Stomach (tissue), 8 donors: ENCODE measurements at regions not wholly inside any gene's neighbourhood (a gene's known extent, or its start where the extent isn't known, plus 50 kb on each side); places are given as distances from the start of the nearest gene placed in this dataset.

Source experiments
- DNase-seq, 2 donors: peaks; one replicate each; pipeline versions ENCODE4 v3.0.0 to v3.0.0-alpha.2; 2013 to 2019
- H3K27ac ChIP-seq, 5 donors: fragments of 200-600 bp in 4 of 5; sonication (generic) in 4 of 5; one replicate each; pipeline ENCODE4 v1.5.1; 2013 to 2019; ENCODE audit warnings: mild to moderate bottlenecking in 1 of 5, moderate library complexity in 1 of 5
- H3K27me3 ChIP-seq, 3 donors: fragments of 200-600 bp; sonication (generic); one replicate each; pipeline ENCODE4 v1.5.1; 2017 to 2019; ENCODE audit warnings: mixed run types in 1 of 3
- H3K36me3 ChIP-seq, 4 donors: fragments of 200-600 bp; sonication (generic); 1 replicate in 3 of 4; 2 replicates in 1 of 4; pipeline ENCODE4 v1.5.1; 2016 to 2019
- H3K4me1 ChIP-seq, 4 donors: fragments of 200-600 bp; sonication (generic); one replicate each; pipeline ENCODE4 v1.5.1; 2016 to 2019
- H3K4me3 ChIP-seq, 4 donors: fragments of 200-600 bp; sonication (generic) in 3 of 4; one replicate each; pipeline ENCODE4 v1.5.1; 2016 to 2019; ENCODE audit warnings: mild to moderate bottlenecking in 1 of 4
- H3K9me3 ChIP-seq, 4 donors: fragments of 200-600 bp; sonication (generic); one replicate each; pipeline ENCODE4 v1.5.1; 2016 to 2019
- CTCF ChIP-seq, 7 experiments: fragments of 450-650 bp in 4 of 7; fragments of 200-600 bp in 3 of 7; sonication (generic) in 3 of 7; IDR thresholded peaks; one replicate each; pipeline ENCODE4 v1.5.1; 2016 to 2019; ENCODE audit warnings: antibody characterized with exemption in 7 of 7, control low read depth in 2 of 7, mild to moderate bottlenecking in 1 of 7
- EP300 ChIP-seq: sonication (generic); formaldehyde crosslinking; IDR thresholded peaks from one replicate; pipeline ENCODE4 v1.6.1; 2017; ENCODE audit warnings: antibody characterized with exemption
- POLR2A ChIP-seq, 4 donors: fragments of 450-650 bp; IDR thresholded peaks; one replicate each; pipeline ENCODE4 v1.6.1; 2016; ENCODE audit warnings: antibody characterized with exemption in 4 of 4, control low read depth in 2 of 4, mild to moderate bottlenecking in 1 of 4, moderate library complexity in 1 of 4
- POLR2AphosphoS5 ChIP-seq, 3 donors: sonication (generic); formaldehyde crosslinking; IDR thresholded peaks; one replicate each; pipeline ENCODE4 v1.6.1; 2016; ENCODE audit warnings: antibody characterized with exemption in 3 of 3
- WGBS, 5 donors: extraction: QIAGEN DNeasy Blood & Tissue Kit in 3 of 5; methylation state at CpG; one replicate each; pipeline versions ENCODE4 v1.1.5 to v1.1.7; 2013 to 2018; 5-methylcytosine and 5-hydroxymethylcytosine counted together
- intact Hi-C: fragments of 100-400 bp; cut with DNase I; formaldehyde crosslinking; loops from one replicate; pipeline ENCODE4 v1.15.1; 2023; ENCODE audit warnings: low total_unique reads
- donor health status: healthy with polysubstance abuse.
- donor health status: Bipolar disorder and iron deficiency.
- donor health status: healthy.

- no peaks in the 10 kb centered on the region for H3K4me1 ChIP-seq
- no peak overlapping the region for H3K27ac ChIP-seq
- H3K36me3 ChIP-seq = no peaks in the 10 kb centered on the region
- no peak for DNase-seq
- no peak overlapping the region for H3K4me3 ChIP-seq
- peaks cover 0 to 20% (median 0%) of the 10 kb centered on the region in 3 donors for H3K27me3 ChIP-seq
- no peaks in the 10 kb centered on the region for H3K9me3 ChIP-seq
- WGBS, 5 donors = 52 to 64% (median 54%) methylated on average over 4 of the region's 4 CpGs
- intact Hi-C loops = no loop called here
- TF ChIP-seq POLR2AphosphoS5 (IDR thresholded peaks at IDR 0.05) (no peak), CTCF (IDR thresholded peaks at IDR 0.05) (no peak), POLR2A (IDR thresholded peaks at IDR 0.05) (no peak), EP300 (no peak)
Measured at GRCh38 chr15:69887009-69887408, 210.7 kb downstream of the TLE3 start.

DNA sequence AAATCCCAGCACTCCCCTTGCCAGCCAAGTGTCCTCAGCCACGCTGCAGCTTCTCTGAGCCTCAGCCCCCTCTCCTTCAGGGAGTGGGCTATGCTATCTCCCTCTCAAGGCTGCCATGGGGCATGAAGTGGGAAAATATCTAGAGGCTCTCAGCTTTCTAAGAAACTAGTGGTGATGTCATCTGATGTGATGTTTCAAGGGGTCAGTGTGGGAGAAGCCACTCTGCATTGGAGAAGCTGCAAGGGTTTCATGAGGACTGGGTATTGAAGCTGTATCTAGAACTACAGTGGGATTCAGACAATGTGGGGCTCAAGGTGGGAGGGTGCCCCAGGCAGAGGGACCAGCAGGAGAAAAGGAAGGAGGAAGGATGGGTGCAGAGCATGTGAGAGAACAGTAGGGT is 210.2 kb downstream of the TLE3 start:
- no peak for DNase-seq
- no peaks in the 10 kb centered on the region for H3K4me1 ChIP-seq
- no peak overlapping the region for H3K27ac ChIP-seq
- intact Hi-C loops = no loop called here
- H3K4me3 ChIP-seq = no peak overlapping the region
- 85 to 100% (median 92%) methylated on average over 1 of the region's 1 CpG for WGBS, 5 donors
- no peaks in the 10 kb centered on the region for H3K36me3 ChIP-seq
- TF ChIP-seq POLR2A (IDR thresholded peaks at IDR 0.05) (no peak), CTCF (IDR thresholded peaks at IDR 0.05) (no peak), POLR2AphosphoS5 (IDR thresholded peaks at IDR 0.05) (no peak), EP300 (no peak)
- peaks cover 0 to 20% (median 0%) of the 10 kb centered on the region in 3 donors for H3K27me3 ChIP-seq
- no peaks in the 10 kb centered on the region for H3K9me3 ChIP-seq

- H3K4me3 ChIP-seq = no peak overlapping the region
- no peak overlapping the region for H3K27ac ChIP-seq
- no peaks in the 10 kb centered on the region for H3K4me1 ChIP-seq
- no peak for TF ChIP-seq POLR2A (IDR thresholded peaks at IDR 0.05)
- TF ChIP-seq POLR2AphosphoS5 (IDR thresholded peaks at IDR 0.05) = no peak
- no peak for TF ChIP-seq CTCF (IDR thresholded peaks at IDR 0.05)
- TF ChIP-seq EP300 = no peak
- peaks cover 0 to 20% (median 0%) of the 10 kb centered on the region in 3 donors for H3K27me3 ChIP-seq
- intact Hi-C loops = no loop called here
- H3K36me3 ChIP-seq = no peaks in the 10 kb centered on the region
- no peaks in the 10 kb centered on the region for H3K9me3 ChIP-seq
- no peak for DNase-seq
- 42 to 85% (median 65%) methylated on average over 2 of the region's 2 CpGs for WGBS, 5 donors
Measured at GRCh38 chr15:69888406-69888805, 209.3 kb downstream of the TLE3 start.

DNA sequence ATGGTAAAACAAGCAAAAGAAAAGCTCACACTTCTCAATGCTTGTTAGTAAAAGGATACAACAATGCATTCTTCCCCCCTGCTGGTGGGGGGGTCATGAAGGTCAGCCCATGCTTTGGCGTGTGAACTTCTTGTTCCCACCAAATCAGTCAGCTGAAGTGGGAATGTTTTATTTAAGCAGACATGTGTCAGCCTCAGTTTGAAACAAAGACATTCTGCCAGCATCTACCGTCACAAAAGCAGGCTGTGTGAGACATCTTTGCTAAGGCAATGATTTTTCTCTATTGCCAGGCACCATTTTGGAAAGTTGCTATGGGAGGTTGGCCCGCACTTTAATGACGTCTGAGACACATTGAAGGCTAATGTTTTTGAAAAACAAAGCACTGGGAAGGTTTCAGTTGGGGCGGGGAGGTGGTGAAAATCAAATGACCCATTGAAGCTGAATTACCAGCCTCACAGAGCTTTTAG is 206.6 kb downstream of the TLE3 start:
- Histone ChIP-seq H3K9me3 (no peaks in the 10 kb centered on the region), H3K4me1 (no peaks in the 10 kb centered on the region), H3K27ac (no peak overlapping the region), H3K4me3 (no peak overlapping the region), H3K27me3 (peaks cover 0 to 5% (median 0%) of the 10 kb centered on the region in 3 donors), H3K36me3 (no peaks in the 10 kb centered on the region)
- intact Hi-C loops = no loop called here
- TF ChIP-seq CTCF (IDR thresholded peaks at IDR 0.05) (no peak), POLR2A (IDR thresholded peaks at IDR 0.05) (no peak), EP300 (no peak), POLR2AphosphoS5 (IDR thresholded peaks at IDR 0.05) (no peak)
- no peak for DNase-seq
- 73 to 84% (median 83%) methylated on average over 5 of the region's 5 CpGs for WGBS, 5 donors
